Effector memory CD8-positive, alpha-beta T cell (primary cell): ENCODE measurements at regions not wholly inside any gene's neighbourhood (a gene's known extent, or its start where the extent isn't known, plus 50 kb on each side); places are given as distances from the start of the nearest gene placed in this dataset.
"Not testable (repeated sequence)": the region's sequence is repeated elsewhere in the genome, so short reads cannot be mapped to it uniquely, and the experiment has no call there.

ENCODE experiments used
- ATAC-seq: fragments of 150-1000 bp; cut with Tn5 transposase; replicated peaks from 2 replicates; pipeline ENCODE4 v1.10.0; 2021; ENCODE audit warnings: mild to moderate bottlenecking, moderate library complexity
- DNase-seq, 3 experiments: peaks; one replicate each; pipeline ENCODE4 v3.0.0; 2021
- H3K27ac Mint-ChIP-seq, 2 donors: one replicate each; pipeline ENCODE4 v1.8.0; 2022; ENCODE audit warnings: mild to moderate bottlenecking in 2 of 2, mixed read lengths in 2 of 2, moderate library complexity in 2 of 2
- H3K27me3 Mint-ChIP-seq, 2 donors: one replicate each; pipeline ENCODE4 v1.8.0; 2022; ENCODE audit warnings: mixed read lengths in 2 of 2
- H3K36me3 Mint-ChIP-seq: one replicate; pipeline ENCODE4 v1.8.0; 2022; ENCODE audit warnings: mild to moderate bottlenecking, moderate library complexity, mixed read lengths; ENCODE audit not compliant: insufficient read depth
- H3K4me1 Mint-ChIP-seq, 2 donors: one replicate each; pipeline ENCODE4 v1.8.0; 2022; ENCODE audit warnings: low read depth in 2 of 2, mixed read lengths in 2 of 2
- H3K4me3 Mint-ChIP-seq, 2 donors: one replicate each; pipeline ENCODE4 v1.8.0; 2022; ENCODE audit warnings: mild to moderate bottlenecking in 2 of 2, mixed read lengths in 2 of 2, moderate library complexity in 2 of 2
- H3K9me3 Mint-ChIP-seq, 2 donors: one replicate each; pipeline ENCODE4 v1.8.0; 2022; ENCODE audit warnings: mixed read lengths in 2 of 2

- H3K4me1 Mint-ChIP-seq: peaks cover 5% of the 10 kb centered on the region in 2 donors
- DNase-seq (no peak), ATAC-seq (no peak)
- H3K4me3 Mint-ChIP-seq: no peak overlapping the region
- H3K27ac Mint-ChIP-seq: no peak overlapping the region
- no peaks in the 10 kb centered on the region for H3K9me3 Mint-ChIP-seq
- H3K36me3 Mint-ChIP-seq: no peaks in the 10 kb centered on the region
- peaks cover 25 to 60% of the 10 kb centered on the region in 2 donors for H3K27me3 Mint-ChIP-seq
Measured at GRCh38 chr5:69000216-69000919, 93.4 kb upstream of the SLC30A5 start.

- H3K36me3 Mint-ChIP-seq: no peaks in the 10 kb centered on the region
- H3K4me1 Mint-ChIP-seq: no peaks in the 10 kb centered on the region
- no peak overlapping the region for H3K4me3 Mint-ChIP-seq
- DNase-seq: no peak
- H3K9me3 Mint-ChIP-seq: no peaks in the 10 kb centered on the region
- H3K27ac Mint-ChIP-seq: no peak overlapping the region
- peaks cover 20 to 60% of the 10 kb centered on the region in 2 donors for H3K27me3 Mint-ChIP-seq
- ATAC-seq: no peak
Measured at GRCh38 chr5:69000949-69001348, 92.9 kb upstream of the SLC30A5 start.

GRCh38 chr5:69001627-69002026 is 92.2 kb upstream of the SLC30A5 start:
- no peaks in the 10 kb centered on the region for H3K9me3 Mint-ChIP-seq
- H3K27me3 Mint-ChIP-seq: peaks cover 14 to 60% of the 10 kb centered on the region in 2 donors
- H3K36me3 Mint-ChIP-seq: no peaks in the 10 kb centered on the region
- H3K4me1 Mint-ChIP-seq: no peaks in the 10 kb centered on the region
- H3K4me3 Mint-ChIP-seq: no peak overlapping the region
- DNase-seq (no peak), ATAC-seq (no peak)
- no peak overlapping the region for H3K27ac Mint-ChIP-seq

- H3K4me1 Mint-ChIP-seq: no peaks in the 10 kb centered on the region
- H3K27me3 Mint-ChIP-seq: peaks cover 14 to 53% of the 10 kb centered on the region in 2 donors
- no peak overlapping the region for H3K27ac Mint-ChIP-seq
- ATAC-seq (no peak), DNase-seq (no peak)
- no peaks in the 10 kb centered on the region for H3K9me3 Mint-ChIP-seq
- H3K4me3 Mint-ChIP-seq: no peak overlapping the region
- H3K36me3 Mint-ChIP-seq: no peaks in the 10 kb centered on the region
Measured at GRCh38 chr5:69004127-69004526, 89.7 kb upstream of the SLC30A5 start.

- ATAC-seq (no peak), DNase-seq (no peak)
- Mint-ChIP-seq H3K9me3 (no peaks in the 10 kb centered on the region), H3K4me1 (no peaks in the 10 kb centered on the region), H3K36me3 (no peaks in the 10 kb centered on the region), H3K27ac (no peak overlapping the region), H3K4me3 (no peak overlapping the region), H3K27me3 (peaks cover 14 to 53% of the 10 kb centered on the region in 2 donors)
Measured at GRCh38 chr5:69004676-69005075, 89.1 kb upstream of the SLC30A5 start.

- no peak overlapping the region for H3K27ac Mint-ChIP-seq
- peaks cover 20 to 53% of the 10 kb centered on the region in 2 donors for H3K27me3 Mint-ChIP-seq
- no peaks in the 10 kb centered on the region for H3K9me3 Mint-ChIP-seq
- no peak for ATAC-seq
- no peaks in the 10 kb centered on the region for H3K36me3 Mint-ChIP-seq
- no peak for DNase-seq
- no peak overlapping the region for H3K4me3 Mint-ChIP-seq
- H3K4me1 Mint-ChIP-seq: no peaks in the 10 kb centered on the region
Measured at GRCh38 chr5:69006030-69006429, 87.8 kb upstream of the SLC30A5 start.

- no peak for DNase-seq
- Mint-ChIP-seq H3K4me3 (no peak overlapping the region), H3K27me3 (peaks cover 21 to 53% of the 10 kb centered on the region in 2 donors), H3K36me3 (no peaks in the 10 kb centered on the region), H3K9me3 (no peaks in the 10 kb centered on the region), H3K27ac (no peak overlapping the region), H3K4me1 (no peaks in the 10 kb centered on the region)
- no peak for ATAC-seq
Measured at GRCh38 chr5:69007163-69007562, 86.7 kb upstream of the SLC30A5 start.

- Mint-ChIP-seq H3K4me3 (no peak overlapping the region), H3K27ac (no peak overlapping the region), H3K36me3 (no peaks in the 10 kb centered on the region), H3K4me1 (no peaks in the 10 kb centered on the region), H3K27me3 (peaks cover 22 to 48% of the 10 kb centered on the region in 2 donors), H3K9me3 (no peaks in the 10 kb centered on the region)
- DNase-seq (peak; percentile 61 to 75 (median 61)), ATAC-seq (peak; percentile 81)
Measured at GRCh38 chr5:69007726-69008368, 86.0 kb upstream of the SLC30A5 start.

- Mint-ChIP-seq H3K4me1 (no peaks in the 10 kb centered on the region), H3K27me3 (peaks cover 32 to 33% of the 10 kb centered on the region in 2 donors), H3K36me3 (no peaks in the 10 kb centered on the region), H3K27ac (no peak overlapping the region), H3K4me3 (no peak overlapping the region), H3K9me3 (no peaks in the 10 kb centered on the region)
- DNase-seq: no peak
- ATAC-seq: no peak
Measured at GRCh38 chr5:69010476-69010875, 83.3 kb upstream of the SLC30A5 start.

GRCh38 chr5:69011910-69012309 is 81.9 kb upstream of the SLC30A5 start:
- no peak overlapping the region for H3K4me3 Mint-ChIP-seq
- no peak overlapping the region for H3K27ac Mint-ChIP-seq
- H3K36me3 Mint-ChIP-seq: no peaks in the 10 kb centered on the region
- no peak for DNase-seq
- no peaks in the 10 kb centered on the region for H3K9me3 Mint-ChIP-seq
- H3K27me3 Mint-ChIP-seq: peaks cover 19 to 38% of the 10 kb centered on the region in 2 donors
- no peaks in the 10 kb centered on the region for H3K4me1 Mint-ChIP-seq
- no peak for ATAC-seq

- H3K36me3 Mint-ChIP-seq: no peaks in the 10 kb centered on the region
- no peak overlapping the region for H3K27ac Mint-ChIP-seq
- H3K27me3 Mint-ChIP-seq: peaks cover 17 to 33% of the 10 kb centered on the region in 2 donors
- no peak for ATAC-seq
- no peaks in the 10 kb centered on the region for H3K4me1 Mint-ChIP-seq
- H3K9me3 Mint-ChIP-seq: no peaks in the 10 kb centered on the region
- no peak overlapping the region for H3K4me3 Mint-ChIP-seq
- no peak for DNase-seq
Measured at GRCh38 chr5:69013481-69013880, 80.3 kb upstream of the SLC30A5 start.

GRCh38 chr5:69014007-69014406 is 79.8 kb upstream of the SLC30A5 start:
- not testable (repeated sequence) for H3K27ac Mint-ChIP-seq, H3K4me1 Mint-ChIP-seq, DNase-seq, H3K9me3 Mint-ChIP-seq, H3K36me3 Mint-ChIP-seq, H3K4me3 Mint-ChIP-seq, ATAC-seq
- H3K27me3 Mint-ChIP-seq: peaks cover 18 to 33% of the 10 kb centered on the region in 2 donors

- peaks cover 19 to 38% of the 10 kb centered on the region in 2 donors for H3K27me3 Mint-ChIP-seq
- H3K27ac Mint-ChIP-seq: no peak overlapping the region
Measured at GRCh38 chr5:69019668-69020375, 74.0 kb upstream of the SLC30A5 start.

GRCh38 chr5:69024241-69024651 is 69.6 kb upstream of the SLC30A5 start:
- ATAC-seq (peak; percentile 40), DNase-seq (no peak)
- no peaks in the 10 kb centered on the region for H3K36me3 Mint-ChIP-seq
- no peaks in the 10 kb centered on the region for H3K4me1 Mint-ChIP-seq
- H3K9me3 Mint-ChIP-seq: no peaks in the 10 kb centered on the region
- no peak overlapping the region for H3K27ac Mint-ChIP-seq
- no peak overlapping the region for H3K4me3 Mint-ChIP-seq
- H3K27me3 Mint-ChIP-seq: peaks cover 19 to 34% of the 10 kb centered on the region in 2 donors

More at GRCh38 chr5:69019668-69020375, 74.0 kb upstream of the SLC30A5 start:
- DNase-seq (no peak), ATAC-seq (no peak)
- no peaks in the 10 kb centered on the region for H3K36me3 Mint-ChIP-seq
- no peak overlapping the region for H3K4me3 Mint-ChIP-seq
- H3K9me3 Mint-ChIP-seq: no peaks in the 10 kb centered on the region
- H3K4me1 Mint-ChIP-seq: no peaks in the 10 kb centered on the region
